Esophagus squamous epithelium (tissue), 5 donors: ENCODE measurements at regions not wholly inside any gene's neighbourhood (a gene's known extent, or its start where the extent isn't known, plus 50 kb on each side); places are given as distances from the start of the nearest gene placed in this dataset.

Experiments used
- DNase-seq: peaks from one replicate; lab custom pipeline; 2025; lab: John Stamatoyannopoulos, UW
- H3K27ac ChIP-seq, 4 donors: fragments of 200-600 bp; sonication (generic); one replicate each; pipeline ENCODE4 v1.5.1; 2016 to 2019; ENCODE audit warnings: mild to moderate bottlenecking in 1 of 4
- H3K27me3 ChIP-seq, 4 donors: fragments of 200-600 bp; sonication (generic); 1 replicate in 3 of 4; 2 replicates in 1 of 4; pipeline versions ENCODE4 v1.5.1 to v1.6.0; 2017 to 2021; ENCODE audit warnings: antibody characterized with exemption in 1 of 4
- H3K36me3 ChIP-seq, 3 donors: fragments of 200-600 bp; sonication (generic); one replicate each; pipeline ENCODE4 v1.5.1; 2016 to 2019
- H3K4me1 ChIP-seq, 3 donors: fragments of 200-600 bp; sonication (generic); one replicate each; pipeline ENCODE4 v1.5.1; 2017 to 2019
- H3K4me3 ChIP-seq, 4 donors: fragments of 200-600 bp; sonication (generic); 1 replicate in 3 of 4; 2 replicates in 1 of 4; pipeline ENCODE4 v1.5.1; 2016 to 2019; ENCODE audit warnings: mild to moderate bottlenecking in 2 of 4, moderate library complexity in 1 of 4
- H3K9me3 ChIP-seq, 3 donors: fragments of 200-600 bp; sonication (generic); one replicate each; pipeline ENCODE4 v1.5.1; 2016 to 2019
- CTCF ChIP-seq, 6 experiments: fragments of 450-650 bp in 4 of 6; fragments of 200-600 bp in 2 of 6; sonication (generic) in 2 of 6; IDR thresholded peaks; one replicate each; pipeline ENCODE4 v1.5.1; 2016 to 2019; ENCODE audit warnings: antibody characterized with exemption in 6 of 6, mild to moderate bottlenecking in 4 of 6, moderate library complexity in 4 of 6
- POLR2A ChIP-seq, 4 donors: fragments of 450-650 bp; IDR thresholded peaks; one replicate each; pipeline ENCODE4 v1.6.1; 2017; ENCODE audit warnings: antibody characterized with exemption in 4 of 4, mild to moderate bottlenecking in 4 of 4, moderate library complexity in 3 of 4
- WGBS, 2 donors: methylation state at CpG; one replicate each; pipeline ENCODE4 v1.1.5; 2018; 5-methylcytosine and 5-hydroxymethylcytosine counted together
- intact Hi-C: fragments of 100-400 bp; cut with DNase I; formaldehyde crosslinking; loops from one replicate; pipeline ENCODE4 v1.15.0; 2022
- donor health status: DM: yes; HTN: yes; CAD: no.

GRCh38 chr4:30837131-30837539, 117.0 kb downstream of the PCDH7 start:
- intact Hi-C loops, result no loop called here
- Histone ChIP-seq H3K27ac (no peak overlapping the region), H3K4me1 (peaks cover 0 to 16% (median 0%) of the 10 kb centered on the region in 3 donors), H3K9me3 (no peaks in the 10 kb centered on the region), H3K27me3 (no peaks in the 10 kb centered on the region), H3K4me3 (no peak overlapping the region), H3K36me3 (no peaks in the 10 kb centered on the region)
- WGBS, 2 donors, result 34 to 44% methylated on average over 2 of the region's 2 CpGs
- no peak for DNase-seq
- TF ChIP-seq POLR2A (IDR thresholded peaks at IDR 0.05), result no peak
- TF ChIP-seq CTCF (IDR thresholded peaks at IDR 0.05), result no peak

- H3K27me3 ChIP-seq, result no peaks in the 10 kb centered on the region
- DNase-seq, result no peak
- WGBS, 2 donors, result 58 to 76% methylated on average over 2 of the region's 2 CpGs
- H3K4me3 ChIP-seq, result no peak overlapping the region
- no peak for TF ChIP-seq POLR2A (IDR thresholded peaks at IDR 0.05)
- no peak for TF ChIP-seq CTCF (IDR thresholded peaks at IDR 0.05)
- H3K27ac ChIP-seq, result no peak overlapping the region
- no peaks in the 10 kb centered on the region for H3K36me3 ChIP-seq
- no peaks in the 10 kb centered on the region for H3K9me3 ChIP-seq
- intact Hi-C loops, result no loop called here
- peaks cover 0 to 16% (median 0%) of the 10 kb centered on the region in 3 donors for H3K4me1 ChIP-seq
These were observed 117.7 kb downstream of the PCDH7 start for GRCh38 chr4:30837861-30838260.

GRCh38 chr4:30838331-30838730, 118.2 kb downstream of the PCDH7 start:
- Histone ChIP-seq H3K4me3 (no peak overlapping the region), H3K36me3 (no peaks in the 10 kb centered on the region), H3K27ac (no peak overlapping the region), H3K9me3 (no peaks in the 10 kb centered on the region), H3K4me1 (peaks cover 0 to 16% (median 0%) of the 10 kb centered on the region in 3 donors), H3K27me3 (no peaks in the 10 kb centered on the region)
- DNase-seq, result no peak
- WGBS, 2 donors, result 63 to 65% methylated on average over 3 of the region's 3 CpGs
- intact Hi-C loops, result no loop called here
- TF ChIP-seq CTCF (IDR thresholded peaks at IDR 0.05), result no peak
- TF ChIP-seq POLR2A (IDR thresholded peaks at IDR 0.05), result no peak

GRCh38 chr4:30839583-30840520, 119.7 kb downstream of the PCDH7 start:
- intact Hi-C loops, result no loop called here
- WGBS, 2 donors, result 18 to 24% methylated on average over 6 of the region's 6 CpGs
- TF ChIP-seq POLR2A (IDR thresholded peaks at IDR 0.05) (no peak), CTCF (IDR thresholded peaks at IDR 0.05) (no peak)

GRCh38 chr4:30840571-30840970, 120.4 kb downstream of the PCDH7 start:
- Histone ChIP-seq H3K4me1 (peaks cover 0 to 16% (median 0%) of the 10 kb centered on the region in 3 donors), H3K9me3 (no peaks in the 10 kb centered on the region), H3K27me3 (no peaks in the 10 kb centered on the region), H3K27ac (no peak overlapping the region), H3K36me3 (no peaks in the 10 kb centered on the region), H3K4me3 (no peak overlapping the region)
- 32 to 47% methylated on average over 3 of the region's 3 CpGs for WGBS, 2 donors
- DNase-seq, result no peak
- no peak for TF ChIP-seq POLR2A (IDR thresholded peaks at IDR 0.05)
- no peak for TF ChIP-seq CTCF (IDR thresholded peaks at IDR 0.05)
- intact Hi-C loops, result no loop called here

More at GRCh38 chr4:30839583-30840520, 119.7 kb downstream of the PCDH7 start:
- H3K4me3 ChIP-seq, result no peak overlapping the region
- peaks cover 0 to 16% (median 0%) of the 10 kb centered on the region in 3 donors for H3K4me1 ChIP-seq
- no peaks in the 10 kb centered on the region for H3K36me3 ChIP-seq
- no peak overlapping the region for H3K27ac ChIP-seq
- H3K9me3 ChIP-seq, result no peaks in the 10 kb centered on the region
- no peaks in the 10 kb centered on the region for H3K27me3 ChIP-seq
- no peak for DNase-seq
